HCT116 (cell line): ENCODE measurements at regions not wholly inside any gene's neighbourhood (a gene's known extent, or its start where the extent isn't known, plus 50 kb on each side); places are given as distances from the start of the nearest gene placed in this dataset.
A peak's percentile ranks its signal among the peaks of the same experiment; 100 is the strongest.

Experiments
- ATAC-seq: fragments of 200-7000 bp; cut with Tn5 transposase; 2 replicates; pipeline ENCODE4 v1.9.1; 2020; ENCODE audit warnings: mild to moderate bottlenecking, moderate library complexity
- BruUV-seq: library from RNA; stranded (reverse); fragments of 400-500 nt; replicated peaks from 2 replicates; lab custom pipeline; 2021; lab: Mats Ljungman, UMichigan
- CTCF ChIA-PET: fragments of 300-600 bp; sonication (Branson Sonifier 250); formaldehyde crosslinking; loops from one replicate; lab custom pipeline; 2021; ENCODE audit warnings: antibody characterized with exemption; lab: Charles Lee
- POLR2A ChIA-PET: fragments of 300-600, 350-600 bp; sonication (Branson Sonifier 250); formaldehyde crosslinking; loops from one replicate; lab custom pipeline; 2021; ENCODE audit warnings: antibody characterized with exemption; lab: Charles Lee
- RAD21 ChIA-PET, 2 experiments: fragments of 300-600 bp; sonication (Branson Sonifier 250); formaldehyde crosslinking; loops; one replicate each; lab custom pipeline; 2023; ENCODE audit warnings: low total read pairs in 2 of 2; ENCODE audit not compliant: uncharacterized antibody in 2 of 2, unreplicated experiment in 2 of 2, low non-redundant PET in 1 of 2; lab: Charles Lee
- DNase-seq: peaks from one replicate; pipeline ENCODE4 v3.0.0-alpha.2; 2010; ENCODE audit warnings: low read depth, low spot score
- H2AFZ ChIP-seq: fragments of 200-600 bp; shearing (Covaris generic), sonication (generic); 2 replicates; pipeline ENCODE4 v1.6.1; 2017; ENCODE audit warnings: low read depth, mixed run types, mixed read lengths, antibody characterized with exemption, low read length; ENCODE audit not compliant: poor library complexity, severe bottlenecking
- H3K27ac ChIP-seq: 2 replicates; pipeline ENCODE4 v1.5.1; 2012; ENCODE audit warnings: low read depth, low read length
- H3K27me3 ChIP-seq: fragments of 200-600 bp; sonication (generic); 2 replicates; pipeline ENCODE4 v1.6.1; 2016; ENCODE audit warnings: mixed run types, low read length, mixed read lengths; ENCODE audit not compliant: insufficient read depth
- H3K36me3 ChIP-seq, 2 experiments: fragments of 200-500 bp in 1 of 2; fragments of 200-600 bp in 1 of 2; sonication (Bioruptor generic) in 1 of 2; sonication (generic) in 1 of 2; 2 replicates each; pipeline versions ENCODE4 v1.5.1 to v1.6.1; 2014 to 2016; ENCODE audit warnings: low read length in 2 of 2, inconsistent platforms in 1 of 2, mixed read lengths in 1 of 2, mixed run types in 1 of 2; ENCODE audit not compliant: insufficient read depth in 2 of 2, control insufficient read depth in 1 of 2
- H3K4me1 ChIP-seq, 2 experiments: fragments of 200-600 bp in 1 of 2; sonication (generic) in 1 of 2; 2 replicates each; pipeline versions ENCODE4 v1.5.1 to v1.6.1; 2012 to 2017; ENCODE audit warnings: low read length in 2 of 2, inconsistent platforms in 1 of 2, mild to moderate bottlenecking in 1 of 2, mixed read lengths in 1 of 2, mixed run types in 1 of 2, moderate library complexity in 1 of 2; ENCODE audit not compliant: insufficient read depth in 2 of 2, control insufficient read depth in 1 of 2
- H3K4me2 ChIP-seq: fragments of 200-600 bp; sonication (generic); 2 replicates; pipeline ENCODE4 v1.6.1; 2017; ENCODE audit warnings: mixed run types, low read length, mixed read lengths
- H3K4me3 ChIP-seq, 2 experiments: fragments of 200-600 bp in 1 of 2; sonication (generic) in 1 of 2; replicated peaks in 1 of 2; 2 replicates each; pipeline ENCODE4 v1.5.1; 2011 to 2016; ENCODE audit warnings: low read length in 2 of 2, control low read depth in 1 of 2, low read depth in 1 of 2, mild to moderate bottlenecking in 1 of 2, mixed read lengths in 1 of 2, mixed run types in 1 of 2
- H3K79me2 ChIP-seq: fragments of 200-600 bp; sonication (generic); 2 replicates; pipeline ENCODE4 v1.6.1; 2017; ENCODE audit warnings: mild to moderate bottlenecking, mixed run types, low read length, moderate library complexity, mixed read lengths; ENCODE audit not compliant: insufficient read depth
- H3K9ac ChIP-seq: fragments of 200-600 bp; sonication (generic); 2 replicates; pipeline ENCODE4 v1.6.1; 2016; ENCODE audit warnings: low read length, mixed read lengths
- H3K9me2 ChIP-seq: fragments of 200-600 bp; sonication (generic), shearing (Covaris generic); 2 replicates; pipeline ENCODE4 v1.6.1; 2017; ENCODE audit warnings: mixed run types, mild to moderate bottlenecking, moderate library complexity; ENCODE audit not compliant: insufficient read depth
- H3K9me3 ChIP-seq, 2 experiments: fragments of 200-500 bp in 1 of 2; fragments of 200-600 bp in 1 of 2; sonication (Bioruptor generic) in 1 of 2; sonication (generic) in 1 of 2; 2 replicates each; pipeline ENCODE4 v1.6.1; 2014 to 2017; ENCODE audit warnings: low read length in 2 of 2, mixed read lengths in 2 of 2, inconsistent platforms in 1 of 2, low read depth in 1 of 2, mild to moderate bottlenecking in 1 of 2, mixed run types in 1 of 2, moderate library complexity in 1 of 2; ENCODE audit not compliant: control insufficient read depth in 1 of 2, insufficient read depth in 1 of 2
- H4K20me1 ChIP-seq: fragments of 200-600 bp; sonication (generic), shearing (Covaris generic); 2 replicates; pipeline ENCODE4 v1.6.1; 2017; ENCODE audit warnings: mixed run types, mild to moderate bottlenecking, moderate library complexity; ENCODE audit not compliant: insufficient read depth
- CEBPB ChIP-seq: IDR thresholded peaks from 2 replicates; pipeline ENCODE4 v1.6.1; 2012; ENCODE audit warnings: low read depth
- EGR1 ChIP-seq: IDR thresholded peaks from 2 replicates; pipeline ENCODE4 v1.6.1; 2012; ENCODE audit warnings: low read depth
- EZH2 ChIP-seq: fragments of 200-600 bp; sonication (generic); IDR thresholded peaks from 2 replicates; pipeline ENCODE4 v1.6.1; 2017; ENCODE audit warnings: antibody characterized with exemption, mixed run types
- EZH2phosphoT487 ChIP-seq: fragments of 200-600 bp; IDR thresholded peaks from 2 replicates; pipeline ENCODE4 v1.6.1; 2018; ENCODE audit warnings: antibody characterized with exemption, borderline replicate concordance
- FOSL1 ChIP-seq: IDR thresholded peaks from 2 replicates; pipeline ENCODE4 v1.6.1; 2012; ENCODE audit warnings: low read depth
- POLR2A ChIP-seq: IDR thresholded peaks from 2 replicates; pipeline ENCODE4 v1.7.0; 2011; ENCODE audit warnings: borderline replicate concordance; ENCODE audit not compliant: insufficient read depth, insufficient read length; ENCODE audit errors: extremely low read depth
- RAD21 ChIP-seq: IDR thresholded peaks from 2 replicates; pipeline ENCODE4 v1.6.1; 2012; ENCODE audit warnings: low read depth, mild to moderate bottlenecking
- SIN3A ChIP-seq: IDR thresholded peaks from 2 replicates; pipeline ENCODE4 v1.6.1; 2012; ENCODE audit warnings: low read depth
- SP1 ChIP-seq: IDR thresholded peaks from 2 replicates; pipeline ENCODE4 v1.6.1; 2012; ENCODE audit warnings: low read depth
- SRF ChIP-seq: IDR thresholded peaks from 2 replicates; pipeline ENCODE4 v1.6.1; 2012; ENCODE audit warnings: low read depth
- TCF7L2 ChIP-seq: IDR thresholded peaks from 2 replicates; pipeline ENCODE4 v1.7.0; 2011; ENCODE audit warnings: borderline replicate concordance, inconsistent platforms; ENCODE audit not compliant: insufficient read depth, insufficient read length; ENCODE audit errors: extremely low read depth
- YY1 ChIP-seq: IDR thresholded peaks from 2 replicates; pipeline ENCODE4 v1.6.1; 2011; ENCODE audit warnings: low read length, low read depth, moderate library complexity, mild to moderate bottlenecking; ENCODE audit not compliant: insufficient replicate concordance; ENCODE audit errors: extremely low read depth
- ZNF274 ChIP-seq: fragments of 200-500 bp; sonication (Bioruptor generic); IDR thresholded peaks from 2 replicates; pipeline ENCODE4 v1.6.1; 2014; ENCODE audit warnings: mild to moderate bottlenecking, low read depth, low read length, inconsistent platforms
- intact Hi-C: fragments of 100-400 bp; cut with micrococcal nuclease; formaldehyde crosslinking; loops from 2 replicates; pipeline ENCODE4 v1.10.0; 2022
- TF ChIP-seq, protein P1 (sequence below), 3 experiments: fragments of 200-600 bp in 1 of 3; sonication (generic) in 1 of 3; IDR thresholded peaks in 2 of 3; conservative IDR thresholded peaks in 1 of 3; 2 replicates each; pipeline ENCODE4 v1.5.1; 2012 to 2017; ENCODE audit warnings: low read depth in 2 of 3, low read length in 2 of 3, antibody characterized with exemption in 1 of 3, borderline replicate concordance in 1 of 3, control low read depth in 1 of 3, mild to moderate bottlenecking in 1 of 3, mixed read lengths in 1 of 3, mixed run types in 1 of 3, moderate library complexity in 1 of 3; ENCODE audit not compliant: insufficient read depth in 1 of 3
- TF ChIP-seq, protein P2 (sequence below): IDR thresholded peaks from 2 replicates; pipeline ENCODE4 v1.6.1; 2012; ENCODE audit warnings: low read depth

DNA sequence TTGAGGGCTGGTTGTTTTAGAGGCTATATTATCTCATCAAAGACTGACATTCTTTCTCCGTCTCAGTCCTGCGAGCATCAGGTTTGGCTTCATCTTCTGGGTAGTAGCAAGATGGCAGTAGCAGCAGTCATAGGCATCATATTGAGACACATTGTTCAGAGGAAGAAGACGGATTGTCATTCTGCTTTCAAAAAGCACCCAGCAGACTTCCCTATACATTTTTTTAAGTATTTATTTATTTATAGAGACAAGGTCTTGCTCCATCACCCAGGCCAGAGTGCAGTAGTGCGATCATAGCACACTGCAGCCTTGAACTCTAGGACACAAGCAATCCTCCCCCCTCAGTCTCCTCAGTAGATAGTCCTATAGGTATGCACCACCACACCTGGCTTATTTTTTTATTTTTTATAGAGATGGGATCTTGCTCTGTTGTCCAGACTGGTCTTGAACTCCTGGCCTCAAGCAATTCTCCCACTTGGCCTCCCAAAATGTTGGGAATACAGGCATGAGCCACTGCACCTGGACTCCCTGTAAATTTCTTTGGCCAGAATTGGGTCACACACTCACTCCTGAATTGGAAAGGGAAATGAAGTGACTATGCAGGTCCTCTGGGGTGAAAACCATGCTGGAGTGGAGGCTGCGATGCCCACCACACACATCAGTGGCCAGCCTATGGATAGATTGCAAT, 125.4 kb downstream of the SLC38A6 start:
- ChIA-PET POLR2A (no interaction called here), CTCF (no interaction called here), RAD21 (no interaction called here)
- H3K9ac ChIP-seq = no peak overlapping the region
- peaks cover 27 to 37% of the 10 kb centered on the region in 2 experiments for H3K4me1 ChIP-seq
- intact Hi-C loops = loop anchor here (1.0 kb wide), 1 partner anchor 481 kb away; no protein-coding TSS in a partner anchor
- no peak for DNase-seq
- TF ChIP-seq EZH2 (no peak), RAD21 (peak; percentile 22; the same call in 1 of the 2 replicates)
- no peak overlapping the region for H2AFZ ChIP-seq
- no peaks in the 10 kb centered on the region for H3K79me2 ChIP-seq
- no peaks in the 10 kb centered on the region for H4K20me1 ChIP-seq
- H3K36me3 ChIP-seq = no peaks in the 10 kb centered on the region
- no peak for ATAC-seq
- H3K27ac ChIP-seq = no peak overlapping the region
- no peaks in the 10 kb centered on the region for H3K9me2 ChIP-seq
- H3K27me3 ChIP-seq = no peaks in the 10 kb centered on the region
- H3K9me3 ChIP-seq = no peaks in the 10 kb centered on the region
- H3K4me2 ChIP-seq = no peak overlapping the region
- BruUV-seq = no TSS peak
- no peak overlapping the region for H3K4me3 ChIP-seq

- Histone ChIP-seq H3K27ac (peak overlapping the region; percentile 91), H3K9me2 (no peaks in the 10 kb centered on the region), H3K4me1 (peaks cover 27 to 39% of the 10 kb centered on the region in 2 experiments), H3K9ac (peak overlapping the region; percentile 75), H3K9me3 (no peaks in the 10 kb centered on the region), H2AFZ (no peak overlapping the region), H3K4me2 (peak overlapping the region; percentile 93), H3K4me3 (peak overlapping the region in 1 of 2 experiments; percentile 55; a peak in 2 of 4 replicates), H4K20me1 (no peaks in the 10 kb centered on the region), H3K27me3 (no peaks in the 10 kb centered on the region), H3K79me2 (no peaks in the 10 kb centered on the region), H3K36me3 (no peaks in the 10 kb centered on the region)
- ChIA-PET CTCF (no interaction called here), POLR2A (no interaction called here), RAD21 (no interaction called here)
- intact Hi-C loops = loop anchor here (5.0 kb wide), 1 partner anchor 73 kb away; no protein-coding TSS in a partner anchor
- no peak for DNase-seq
- no TSS peak for BruUV-seq
- ATAC-seq = no peak
- TF ChIP-seq, protein P1, sequence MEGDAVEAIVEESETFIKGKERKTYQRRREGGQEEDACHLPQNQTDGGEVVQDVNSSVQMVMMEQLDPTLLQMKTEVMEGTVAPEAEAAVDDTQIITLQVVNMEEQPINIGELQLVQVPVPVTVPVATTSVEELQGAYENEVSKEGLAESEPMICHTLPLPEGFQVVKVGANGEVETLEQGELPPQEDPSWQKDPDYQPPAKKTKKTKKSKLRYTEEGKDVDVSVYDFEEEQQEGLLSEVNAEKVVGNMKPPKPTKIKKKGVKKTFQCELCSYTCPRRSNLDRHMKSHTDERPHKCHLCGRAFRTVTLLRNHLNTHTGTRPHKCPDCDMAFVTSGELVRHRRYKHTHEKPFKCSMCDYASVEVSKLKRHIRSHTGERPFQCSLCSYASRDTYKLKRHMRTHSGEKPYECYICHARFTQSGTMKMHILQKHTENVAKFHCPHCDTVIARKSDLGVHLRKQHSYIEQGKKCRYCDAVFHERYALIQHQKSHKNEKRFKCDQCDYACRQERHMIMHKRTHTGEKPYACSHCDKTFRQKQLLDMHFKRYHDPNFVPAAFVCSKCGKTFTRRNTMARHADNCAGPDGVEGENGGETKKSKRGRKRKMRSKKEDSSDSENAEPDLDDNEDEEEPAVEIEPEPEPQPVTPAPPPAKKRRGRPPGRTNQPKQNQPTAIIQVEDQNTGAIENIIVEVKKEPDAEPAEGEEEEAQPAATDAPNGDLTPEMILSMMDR (IDR thresholded peaks at IDR 0.05 in 2 of 3, conservative IDR thresholded peaks at IDR 0.05 in 1 of 3; ENCODE audit: borderline replicate concordance in 1 of 3, insufficient read depth in 1 of 3, low read depth in 2 of 3, low read length in 2 of 3) = no peak
- TF ChIP-seq TCF7L2 (no peak), EZH2phosphoT487 (no peak), YY1 (no peak), FOSL1 (no peak), POLR2A (no peak), CEBPB (no peak), SRF (no peak), SP1 (no peak), ZNF274 (no peak), SIN3A (no peak), EZH2 (no peak), EGR1 (no peak)
- TF ChIP-seq, protein P2, sequence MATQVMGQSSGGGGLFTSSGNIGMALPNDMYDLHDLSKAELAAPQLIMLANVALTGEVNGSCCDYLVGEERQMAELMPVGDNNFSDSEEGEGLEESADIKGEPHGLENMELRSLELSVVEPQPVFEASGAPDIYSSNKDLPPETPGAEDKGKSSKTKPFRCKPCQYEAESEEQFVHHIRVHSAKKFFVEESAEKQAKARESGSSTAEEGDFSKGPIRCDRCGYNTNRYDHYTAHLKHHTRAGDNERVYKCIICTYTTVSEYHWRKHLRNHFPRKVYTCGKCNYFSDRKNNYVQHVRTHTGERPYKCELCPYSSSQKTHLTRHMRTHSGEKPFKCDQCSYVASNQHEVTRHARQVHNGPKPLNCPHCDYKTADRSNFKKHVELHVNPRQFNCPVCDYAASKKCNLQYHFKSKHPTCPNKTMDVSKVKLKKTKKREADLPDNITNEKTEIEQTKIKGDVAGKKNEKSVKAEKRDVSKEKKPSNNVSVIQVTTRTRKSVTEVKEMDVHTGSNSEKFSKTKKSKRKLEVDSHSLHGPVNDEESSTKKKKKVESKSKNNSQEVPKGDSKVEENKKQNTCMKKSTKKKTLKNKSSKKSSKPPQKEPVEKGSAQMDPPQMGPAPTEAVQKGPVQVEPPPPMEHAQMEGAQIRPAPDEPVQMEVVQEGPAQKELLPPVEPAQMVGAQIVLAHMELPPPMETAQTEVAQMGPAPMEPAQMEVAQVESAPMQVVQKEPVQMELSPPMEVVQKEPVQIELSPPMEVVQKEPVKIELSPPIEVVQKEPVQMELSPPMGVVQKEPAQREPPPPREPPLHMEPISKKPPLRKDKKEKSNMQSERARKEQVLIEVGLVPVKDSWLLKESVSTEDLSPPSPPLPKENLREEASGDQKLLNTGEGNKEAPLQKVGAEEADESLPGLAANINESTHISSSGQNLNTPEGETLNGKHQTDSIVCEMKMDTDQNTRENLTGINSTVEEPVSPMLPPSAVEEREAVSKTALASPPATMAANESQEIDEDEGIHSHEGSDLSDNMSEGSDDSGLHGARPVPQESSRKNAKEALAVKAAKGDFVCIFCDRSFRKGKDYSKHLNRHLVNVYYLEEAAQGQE = no peak
These were observed 123.3 kb downstream of the SLC38A6 start for GRCh38 chr14:61104358-61104757.
